K562 (cell line): ENCODE measurements at regions not wholly inside any gene's neighbourhood (a gene's known extent, or its start where the extent isn't known, plus 50 kb on each side); places are given as distances from the start of the nearest gene placed in this dataset.

Experiments used
- ATAC-seq: fragments of 200-7000 bp; cut with Tn5 transposase; 3 replicates; pipeline ENCODE4 v1.9.1; 2020; ENCODE audit warnings: moderate library complexity
- BruUV-seq: library from RNA; stranded (reverse); fragments of 400-500 nt; replicated peaks from 2 replicates; lab custom pipeline; 2021; lab: Mats Ljungman, UMichigan
- CTCF ChIA-PET: fragments of 300-600 bp; formaldehyde crosslinking; extraction: SDS; loops from one replicate; lab custom pipeline; 2021; ENCODE audit warnings: low intra/inter-chr PET ratio; lab: Yijun Ruan, JAX
- POLR2A ChIA-PET: fragments of 300-600, 350-650 bp; sonication (Branson Sonifier 250); formaldehyde crosslinking; extraction: SDS; loops from one replicate; lab custom pipeline; 2021; ENCODE audit warnings: antibody characterized with exemption, inconsistent platforms; lab: Yijun Ruan, JAX
- DNase-seq, 4 experiments: peaks; one replicate each; pipeline versions ENCODE4 v3.0.0 to v3.0.0-alpha.2; 2011 to 2018; ENCODE audit warnings: low spot score in 3 of 4, mixed read lengths in 3 of 4; ENCODE audit errors: extremely low read depth in 1 of 4
- FAIRE-seq: peaks from 2 replicates; lab custom pipeline; 2011; peaks lifted over from hg19 to GRCh38; lab: Jason Lieb, UNC
- H2AFZ ChIP-seq: 2 replicates; pipeline ENCODE4 v1.6.0; 2011; ENCODE audit warnings: low read depth, low read length, control low read depth, inconsistent platforms
- H3K27ac ChIP-seq: fragments of 200-600 bp; 3 replicates; pipeline ENCODE4 v1.8.0; 2011; ENCODE audit warnings: low read depth, mild to moderate bottlenecking, control low read depth, inconsistent platforms, low read length, moderate library complexity, mixed read lengths; ENCODE audit errors: extremely low read depth
- H3K27me3 ChIP-seq, 2 experiments: fragments of 300-600 bp in 1 of 2; 2 replicates in 1 of 2; 3 replicates in 1 of 2; pipeline versions ENCODE4 v1.6.0 to v1.8.0; 2011; ENCODE audit warnings: inconsistent platforms in 2 of 2, low read length in 2 of 2, mild to moderate bottlenecking in 1 of 2, mixed read lengths in 1 of 2, moderate library complexity in 1 of 2; ENCODE audit not compliant: control insufficient read depth in 2 of 2, insufficient read depth in 2 of 2
- H3K36me3 ChIP-seq: fragments of 300-600 bp; 3 replicates; pipeline ENCODE4 v1.8.0; 2011; ENCODE audit warnings: mild to moderate bottlenecking, low read length, inconsistent platforms; ENCODE audit not compliant: control insufficient read depth, insufficient read depth
- H3K4me1 ChIP-seq, 2 experiments: fragments of 200-600 bp in 1 of 2; replicated peaks in 1 of 2; 2 replicates in 1 of 2; 3 replicates in 1 of 2; pipeline versions ENCODE4 v1.5.1 to v1.8.0; 2011; ENCODE audit warnings: inconsistent platforms in 2 of 2, low read length in 2 of 2, mild to moderate bottlenecking in 1 of 2, mixed read lengths in 1 of 2, moderate library complexity in 1 of 2; ENCODE audit not compliant: control insufficient read depth in 2 of 2, insufficient read depth in 2 of 2
- H3K4me2 ChIP-seq: 2 replicates; pipeline ENCODE4 v1.6.1; 2011; ENCODE audit warnings: low read length, control low read depth, inconsistent platforms, mixed read lengths; ENCODE audit not compliant: insufficient read depth
- H3K4me3 ChIP-seq: fragments of 200-600 bp; sonication (generic), shearing (Covaris generic); 2 replicates; pipeline ENCODE4 v1.5.1; 2016; ENCODE audit warnings: control low read depth, inconsistent platforms
- H3K79me2 ChIP-seq: fragments of 200-600 bp; 3 replicates; pipeline ENCODE4 v1.8.0; 2011; ENCODE audit warnings: low read length, inconsistent platforms; ENCODE audit not compliant: control insufficient read depth, insufficient read depth
- H3K9ac ChIP-seq, 2 experiments: 2 replicates each; pipeline versions ENCODE4 v1.6.0 to v1.6.1; 2011; ENCODE audit warnings: low read depth in 2 of 2, low read length in 2 of 2, control low read depth in 1 of 2, inconsistent platforms in 1 of 2, mild to moderate bottlenecking in 1 of 2, mixed read lengths in 1 of 2; ENCODE audit not compliant: insufficient read depth in 1 of 2
- H3K9me1 ChIP-seq: one replicate; pipeline ENCODE4 v1.6.0; 2011; ENCODE audit warnings: inconsistent platforms, mild to moderate bottlenecking, low read length, moderate library complexity; ENCODE audit not compliant: control insufficient read depth, insufficient read depth
- H3K9me3 ChIP-seq: replicated peaks from 2 replicates; pipeline ENCODE4 v1.5.1; 2011; ENCODE audit warnings: low read depth, low read length, inconsistent platforms; ENCODE audit not compliant: control insufficient read depth, insufficient read depth
- H4K20me1 ChIP-seq: replicated peaks from 2 replicates; pipeline ENCODE4 v1.6.1; 2011; ENCODE audit warnings: low read length, inconsistent platforms, mixed read lengths; ENCODE audit not compliant: control insufficient read depth, insufficient read depth
- FOXJ2 ChIP-seq: fragments of 200-800 bp; sonication (Bioruptor generic); IDR thresholded peaks from 2 replicates; pipeline ENCODE4 v1.6.1; 2016; ENCODE audit warnings: missing genetic modification characterization, missing compliant biosample characterization
- HDAC1 ChIP-seq, 2 experiments: fragments of 450-650 bp; IDR thresholded peaks; 2 replicates each; pipeline ENCODE4 v1.6.1; 2016 to 2017; ENCODE audit warnings: inconsistent platforms in 1 of 2, mild to moderate bottlenecking in 1 of 2, moderate library complexity in 1 of 2
- NR2C1 ChIP-seq, 2 experiments: fragments of 450-650 bp; IDR thresholded peaks; 2 replicates each; pipeline ENCODE4 v1.6.1; 2017; ENCODE audit warnings: mild to moderate bottlenecking in 2 of 2, antibody characterized with exemption in 1 of 2, inconsistent platforms in 1 of 2, missing compliant biosample characterization in 1 of 2, missing genetic modification characterization in 1 of 2
- POLR2AphosphoS5 ChIP-seq: IDR thresholded peaks from 2 replicates; pipeline ENCODE4 v1.6.1; 2011; ENCODE audit warnings: mild to moderate bottlenecking, low read depth, low read length, moderate library complexity; ENCODE audit not compliant: control insufficient read depth, insufficient read depth
- RHOXF2B ChIP-seq: fragments of 250-450 bp; sonication (Bioruptor Pico); conservative IDR thresholded peaks from 2 replicates; pipeline ENCODE4 v1.5.1; 2021
- TAF1 ChIP-seq: IDR thresholded peaks from 2 replicates; pipeline ENCODE4 v1.6.1; 2011; ENCODE audit warnings: mild to moderate bottlenecking, low read length, moderate library complexity; ENCODE audit not compliant: insufficient read depth, control insufficient read depth, severe bottlenecking; ENCODE audit errors: extremely low read depth
- TCF3 ChIP-seq: sonication (generic); formaldehyde crosslinking; IDR thresholded peaks from 2 replicates; pipeline ENCODE4 v1.4.0; 2020; ENCODE audit warnings: mild to moderate bottlenecking, missing genetic modification reagents
- ZNF23 ChIP-seq: fragments of 250-450 bp; sonication (Bioruptor Pico); IDR thresholded peaks from 2 replicates; pipeline ENCODE4 v1.4.0; 2020; ENCODE audit warnings: mild to moderate bottlenecking
- ZNF780A ChIP-seq: fragments of 250-450 bp; sonication (Bioruptor Pico); IDR thresholded peaks from 2 replicates; pipeline ENCODE4 v1.5.0; 2021; ENCODE audit warnings: mild to moderate bottlenecking
- WGBS: fragments of 100-300 bp; shearing (Covaris generic); methylation state at CpG from one replicate; pipeline ENCODE4 v1.1.6; 2016; ENCODE audit warnings: low coverage, mixed read lengths; ENCODE audit not compliant: insufficient coverage; ENCODE audit errors: missing lambda C conversion rate; 5-methylcytosine and 5-hydroxymethylcytosine counted together
- in situ Hi-C: fragments of 300-500 bp; cut with MboI; formaldehyde crosslinking; loops from 4 replicates; pipeline ENCODE4 v1.15.0; 2018; ENCODE audit warnings: inconsistent platforms, mixed read lengths
- intact Hi-C: fragments of 100-400 bp; cut with micrococcal nuclease; formaldehyde crosslinking; loops from 2 replicates; pipeline ENCODE4 v1.14.2; 2022
- TF ChIP-seq, protein P1 (sequence below): fragments of 250-450 bp; sonication (Bioruptor Pico); IDR thresholded peaks from 2 replicates; pipeline ENCODE4 v1.5.0; 2021

DNA sequence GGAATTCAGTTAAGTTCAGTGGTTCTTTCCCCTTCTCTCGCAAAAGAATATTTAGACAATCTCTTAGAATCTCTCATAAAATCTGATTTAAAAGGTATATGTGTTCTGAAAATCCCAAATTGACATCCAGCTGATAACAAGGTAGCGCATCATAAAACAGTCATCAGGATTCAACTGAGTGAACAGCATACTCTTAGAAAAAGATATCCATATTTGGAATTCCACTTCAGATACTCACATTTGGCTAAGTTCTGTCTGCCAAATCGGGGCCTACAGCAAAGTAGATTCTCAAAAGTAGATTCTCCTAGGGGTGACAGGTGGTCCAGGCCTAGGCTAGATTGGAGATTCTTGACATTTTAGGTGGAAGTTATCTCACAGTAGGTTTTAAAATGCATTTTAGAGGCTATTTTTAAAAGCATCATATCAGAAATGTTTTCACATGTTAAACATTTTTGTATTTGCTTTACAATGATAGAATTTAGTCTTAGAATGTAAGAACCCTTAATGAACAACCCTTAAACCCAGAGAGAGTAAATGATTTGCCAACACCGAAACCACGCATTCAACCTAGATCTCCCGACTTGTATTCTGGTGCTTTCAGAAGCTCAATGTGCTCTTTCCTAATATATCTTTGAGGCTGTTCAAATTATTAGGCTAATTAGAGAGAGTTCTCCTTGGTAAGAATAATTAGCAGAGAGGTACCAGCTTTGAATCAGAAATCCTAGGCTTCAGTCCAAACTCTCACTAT lies 318.9 kb downstream of the LMO4 start (continued):
- TF ChIP-seq, protein P1, sequence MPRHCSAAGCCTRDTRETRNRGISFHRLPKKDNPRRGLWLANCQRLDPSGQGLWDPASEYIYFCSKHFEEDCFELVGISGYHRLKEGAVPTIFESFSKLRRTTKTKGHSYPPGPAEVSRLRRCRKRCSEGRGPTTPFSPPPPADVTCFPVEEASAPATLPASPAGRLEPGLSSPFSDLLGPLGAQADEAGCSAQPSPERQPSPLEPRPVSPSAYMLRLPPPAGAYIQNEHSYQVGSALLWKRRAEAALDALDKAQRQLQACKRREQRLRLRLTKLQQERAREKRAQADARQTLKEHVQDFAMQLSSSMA (CRISPR knock-in tag) = no peak
- TF ChIP-seq TAF1 = no peak
- no peak for TF ChIP-seq NR2C1 (IDR thresholded peaks at IDR 0.05)
- TF ChIP-seq NR2C1 (tag; IDR thresholded peaks at IDR 0.05) = no peak
- TF ChIP-seq ZNF23 (CRISPR knock-in tag) = no peak
- TF ChIP-seq FOXJ2 = no peak

GRCh38 chr1:87648323-87649119 lies 319.8 kb downstream of the LMO4 start:
- H3K4me3 ChIP-seq = no peak overlapping the region
- no TSS peak for BruUV-seq
- no peaks in the 10 kb centered on the region for H3K36me3 ChIP-seq
- in situ Hi-C loops = no loop called here
- no peaks in the 10 kb centered on the region for H3K9me1 ChIP-seq
- H3K4me1 ChIP-seq = no peaks in the 10 kb centered on the region
- intact Hi-C loops = no loop called here
- no peak for DNase-seq
- H2AFZ ChIP-seq = no peak overlapping the region
- H3K9me3 ChIP-seq = no peaks in the 10 kb centered on the region
- H3K79me2 ChIP-seq = no peaks in the 10 kb centered on the region
- no peak for ATAC-seq
- ChIA-PET CTCF (no interaction called here), POLR2A (no interaction called here)
- TF ChIP-seq TCF3 (no peak), RHOXF2B (CRISPR knock-in tag) (no peak), ZNF780A (CRISPR knock-in tag) (no peak), HDAC1 (IDR thresholded peaks at IDR 0.05) (no peak), POLR2AphosphoS5 (no peak)
- 2% methylated on average over 4 of the region's 4 CpGs for WGBS
- H3K27me3 ChIP-seq = no peaks in the 10 kb centered on the region
- no peak overlapping the region for H3K9ac ChIP-seq
- no peak for FAIRE-seq
- H3K4me2 ChIP-seq = no peak overlapping the region
- no peaks in the 10 kb centered on the region for H4K20me1 ChIP-seq
- no peak overlapping the region for H3K27ac ChIP-seq
